Activated CD8-positive, alpha-beta memory T cell treated with anti-CD3 and anti-CD28 coated beads, Interleukin-2, amount 50 U/mL, for 4 hours (primary cell): ENCODE measurements at regions not wholly inside any gene's neighbourhood (a gene's known extent, or its start where the extent isn't known, plus 50 kb on each side); places are given as distances from the start of the nearest gene placed in this dataset.
"Not testable (repeated sequence)": the region's sequence is repeated elsewhere in the genome, so short reads cannot be mapped to it uniquely, and the experiment has no call there.

Experiments used
- DNase-seq: peaks from one replicate; pipeline ENCODE4 v3.0.0-alpha.2; 2020

GRCh38 chr4:151874328-151874727 is 113.5 kb upstream of the GATB start:
- DNase-seq: no peak

- DNase-seq: no peak
Measured at GRCh38 chr4:151866592-151866918, 105.7 kb upstream of the GATB start.

GRCh38 chr4:151865744-151866591 is 105.2 kb upstream of the GATB start:
- no peak for DNase-seq

GRCh38 chr4:151865312-151865711 is 104.5 kb upstream of the GATB start:
- DNase-seq: no peak

- DNase-seq: no peak
Measured at GRCh38 chr4:151864068-151864467, 103.3 kb upstream of the GATB start.

GRCh38 chr4:151862766-151863165 is 102.0 kb upstream of the GATB start:
- no peak for DNase-seq

- DNase-seq: no peak
Measured at GRCh38 chr4:151860561-151861093, 99.8 kb upstream of the GATB start.

- no peak for DNase-seq
Measured at GRCh38 chr4:151859641-151860040, 98.8 kb upstream of the GATB start.

GRCh38 chr4:151858356-151858755 is 97.5 kb upstream of the GATB start:
- DNase-seq: no peak

GRCh38 chr4:151857368-151857767 is 96.6 kb upstream of the GATB start:
- no peak for DNase-seq

- DNase-seq: no peak
Measured at GRCh38 chr4:151855747-151856146, 94.9 kb upstream of the GATB start.

- no peak for DNase-seq
Measured at GRCh38 chr4:151854731-151855130, 93.9 kb upstream of the GATB start.

GRCh38 chr4:151853034-151853433 is 92.2 kb upstream of the GATB start:
- DNase-seq: no peak

GRCh38 chr4:151852202-151852601 is 91.4 kb upstream of the GATB start:
- DNase-seq: no peak

- DNase-seq: no peak
Measured at GRCh38 chr4:151851354-151851753, 90.5 kb upstream of the GATB start.

GRCh38 chr4:151850791-151851213 is 90.0 kb upstream of the GATB start:
- DNase-seq: no peak

GRCh38 chr4:151845551-151845950 is 84.7 kb upstream of the GATB start:
- DNase-seq: not testable (repeated sequence)

GRCh38 chr4:151842430-151843079 is 81.7 kb upstream of the GATB start:
- DNase-seq: no peak

- no peak for DNase-seq
Measured at GRCh38 chr4:151841107-151841506, 80.3 kb upstream of the GATB start.

- no peak for DNase-seq
Measured at GRCh38 chr4:151835467-151835866, 74.7 kb upstream of the GATB start.

GRCh38 chr4:151833174-151833573 is 72.4 kb upstream of the GATB start:
- DNase-seq: no peak

- DNase-seq: no peak
Measured at GRCh38 chr4:151831526-151831925, 70.7 kb upstream of the GATB start.

- DNase-seq: no peak
Measured at GRCh38 chr4:151830168-151830567, 69.4 kb upstream of the GATB start.

- DNase-seq: no peak
Measured at GRCh38 chr4:151829309-151829708, 68.5 kb upstream of the GATB start.
